ENCODE measurements at regions not wholly inside any gene's neighbourhood (a gene's known extent, or its start where the extent isn't known, plus 50 kb on each side); places are given as distances from the start of the nearest gene placed in this dataset.
"Not testable (repeated sequence)": the region's sequence is repeated elsewhere in the genome, so short reads cannot be mapped to it uniquely, and the experiment has no call there.

DNA sequence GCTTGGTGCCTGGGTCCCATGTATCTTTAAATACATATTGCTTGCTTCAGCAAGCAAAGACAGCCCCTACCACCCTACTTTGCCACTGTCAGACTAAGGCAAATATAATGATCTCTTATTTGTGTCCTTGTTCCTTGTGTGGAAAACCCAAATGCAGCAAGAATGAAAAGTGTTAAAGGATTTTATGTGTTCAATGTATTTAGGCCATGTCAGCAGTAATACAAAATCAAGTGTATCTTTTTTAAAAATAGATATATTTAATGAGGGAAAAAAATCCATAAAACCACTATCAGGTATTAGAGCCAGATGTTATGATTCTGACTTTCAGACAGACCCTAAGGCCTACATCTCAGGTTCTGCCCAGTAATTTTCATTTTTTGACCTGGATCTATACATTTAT, 374.5 kb downstream of the SEC14L1 start:
- DNase-seq: no peak
- in situ Hi-C loops (cut with HindIII; ENCODE audit: low pct_ligation_motif_present, low pct_unique_long_range_greater_than_20kb, low sequenced_read_pairs): no loop called here

DNA sequence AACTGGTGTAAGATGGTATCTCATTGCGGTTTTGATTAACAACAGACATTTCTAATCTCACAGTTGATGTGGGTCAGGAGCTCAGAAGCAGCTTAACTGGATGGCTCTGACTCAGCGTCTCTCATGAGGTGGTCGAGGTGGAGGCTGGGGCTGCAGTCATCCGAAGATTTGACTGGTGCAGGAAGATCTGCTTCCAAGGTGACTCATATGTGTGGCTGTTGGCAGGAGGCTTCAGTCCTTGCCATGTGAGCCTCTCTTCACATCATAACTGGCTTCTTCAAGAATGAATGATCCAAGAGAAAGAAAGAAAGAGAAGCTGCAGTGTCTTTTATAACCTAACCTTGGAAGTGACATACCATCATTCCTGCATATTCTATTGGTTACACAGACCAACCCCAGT, 376.1 kb downstream of the SEC14L1 start:
- peak; percentile 34 for DNase-seq
- in situ Hi-C loops (cut with HindIII; ENCODE audit: low pct_ligation_motif_present, low pct_unique_long_range_greater_than_20kb, low sequenced_read_pairs): no loop called here

DNA sequence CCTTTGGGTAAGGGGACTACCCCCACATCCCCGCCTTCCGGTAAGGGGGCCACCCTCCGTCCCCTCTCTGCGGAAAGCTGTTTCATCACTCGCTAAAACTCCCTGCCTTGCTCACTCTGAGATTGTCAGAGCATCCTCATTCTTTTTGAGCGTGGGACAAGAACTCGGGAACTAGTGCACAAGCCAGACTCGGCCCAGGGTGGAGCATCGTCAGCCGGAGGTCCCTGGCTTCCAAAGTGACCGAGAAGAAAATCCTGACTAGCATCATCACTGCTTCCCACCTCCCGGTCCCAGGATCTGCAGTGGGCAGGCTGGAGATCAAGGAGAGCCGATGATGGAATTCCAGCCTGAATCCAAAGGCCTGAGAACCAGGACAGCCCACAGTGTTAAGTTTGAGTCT, 380.3 kb downstream of the SEC14L1 start:
- in situ Hi-C loops (cut with HindIII; ENCODE audit: low pct_ligation_motif_present, low pct_unique_long_range_greater_than_20kb, low sequenced_read_pairs): no loop called here
- no peak for DNase-seq

DNA sequence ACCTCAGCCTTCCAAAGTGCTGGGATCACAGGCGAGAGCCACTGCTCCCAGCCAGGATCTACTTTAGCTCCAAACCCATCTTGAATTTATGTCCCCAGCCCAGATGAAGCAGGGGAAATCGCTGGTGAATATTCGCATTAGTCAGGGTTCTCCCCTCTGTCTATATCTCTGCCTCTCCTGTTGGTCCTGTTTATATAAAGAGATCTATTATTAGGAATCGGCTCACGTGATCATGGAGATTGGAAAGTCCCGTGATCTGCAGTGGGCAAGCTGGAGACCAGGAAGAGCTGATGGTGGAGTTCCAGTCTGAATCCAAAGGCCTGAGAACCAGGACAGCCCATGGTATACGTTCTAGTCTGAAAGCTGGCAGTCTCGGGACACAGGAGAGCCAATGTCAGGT, 382.8 kb downstream of the SEC14L1 start:
- no peak for DNase-seq
- in situ Hi-C loops (cut with HindIII; ENCODE audit: low pct_ligation_motif_present, low pct_unique_long_range_greater_than_20kb, low sequenced_read_pairs): no loop called here

DNA sequence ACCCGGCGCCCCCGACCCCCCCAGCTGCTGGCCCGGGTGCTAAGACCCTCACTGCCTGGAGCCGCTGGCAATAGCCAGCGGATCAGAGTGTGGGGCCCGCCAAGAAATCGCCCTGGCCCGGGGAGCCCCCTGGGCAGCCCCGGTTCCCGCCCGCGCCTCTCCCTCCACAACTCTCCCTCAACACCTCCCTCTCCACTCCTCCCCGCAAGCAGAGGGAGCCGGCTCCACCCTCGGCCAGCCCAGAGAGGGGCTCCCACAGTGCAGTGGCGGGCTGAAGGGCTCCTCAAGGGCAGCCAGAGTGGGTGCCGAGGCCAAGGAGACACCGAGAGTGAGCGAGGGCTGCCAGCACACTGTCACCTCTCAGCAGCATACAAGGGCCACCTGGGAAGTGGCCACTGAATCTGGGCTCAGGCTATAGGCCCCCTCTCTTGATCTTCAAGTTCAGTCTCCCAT, 385.5 kb downstream of the SEC14L1 start:
- no peak for DNase-seq
- in situ Hi-C loops (cut with HindIII; ENCODE audit: low pct_ligation_motif_present, low pct_unique_long_range_greater_than_20kb, low sequenced_read_pairs): loop anchor here (25.0 kb wide), 1 partner anchor 486 kb away; no protein-coding TSS in a partner anchor

DNA sequence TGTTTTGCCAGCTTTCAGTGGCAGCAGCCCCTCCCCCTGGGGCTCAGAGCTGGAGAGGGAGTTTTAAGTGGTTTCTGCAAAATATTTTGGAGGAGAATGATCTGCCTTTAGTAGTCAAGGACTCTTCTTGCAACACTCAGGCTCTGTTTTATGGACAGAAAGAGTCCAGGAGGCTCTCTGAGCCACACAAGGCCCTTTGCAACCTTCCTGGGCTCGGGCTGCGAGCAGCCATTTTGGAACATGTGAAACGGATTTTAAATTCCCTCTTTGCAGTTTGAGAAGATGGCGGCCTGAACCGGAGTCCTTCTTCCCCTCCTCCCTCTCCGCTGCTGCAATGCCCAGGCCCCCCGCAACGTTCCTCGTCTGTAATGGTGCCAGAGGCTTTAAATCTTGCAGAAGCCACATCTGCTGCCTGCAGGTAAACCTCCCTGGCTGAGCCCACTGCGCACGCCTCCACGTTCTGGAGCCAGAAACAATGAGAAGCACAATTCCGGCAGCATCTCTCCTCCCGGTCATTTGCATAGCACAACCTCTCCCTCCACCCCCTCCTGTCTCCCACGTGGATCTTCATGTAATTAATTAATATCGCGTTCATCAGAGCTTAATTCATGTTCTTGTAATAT, 386.1 kb downstream of the SEC14L1 start:
- DNase-seq: no peak
- in situ Hi-C loops (cut with HindIII; ENCODE audit: low pct_ligation_motif_present, low pct_unique_long_range_greater_than_20kb, low sequenced_read_pairs): loop anchor here (25.0 kb wide), 1 partner anchor 485 kb away; no protein-coding TSS in a partner anchor

DNA sequence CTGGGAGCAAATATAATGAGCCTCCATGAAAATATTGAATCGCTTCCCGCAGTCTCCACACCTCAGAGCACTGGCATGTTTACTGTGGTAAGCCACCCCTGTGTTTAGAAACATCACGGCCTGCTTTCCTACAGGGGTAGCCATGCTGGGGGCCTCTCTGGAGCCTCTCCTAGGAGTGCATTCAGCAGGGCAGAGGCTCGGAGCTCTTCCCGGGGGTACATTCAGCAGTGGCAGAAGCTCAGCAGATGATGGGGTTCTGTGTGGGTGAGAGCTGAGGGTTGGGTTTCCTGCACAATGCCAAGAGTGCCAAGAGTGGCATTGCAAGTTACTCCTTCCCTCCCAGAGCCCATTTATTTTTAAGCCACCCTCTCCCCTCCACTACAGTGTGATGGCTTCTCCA, 386.6 kb downstream of the SEC14L1 start:
- no peak for DNase-seq
- in situ Hi-C loops (cut with HindIII; ENCODE audit: low pct_ligation_motif_present, low pct_unique_long_range_greater_than_20kb, low sequenced_read_pairs): loop anchor here (25.0 kb wide), 1 partner anchor 485 kb away; no protein-coding TSS in a partner anchor

DNA sequence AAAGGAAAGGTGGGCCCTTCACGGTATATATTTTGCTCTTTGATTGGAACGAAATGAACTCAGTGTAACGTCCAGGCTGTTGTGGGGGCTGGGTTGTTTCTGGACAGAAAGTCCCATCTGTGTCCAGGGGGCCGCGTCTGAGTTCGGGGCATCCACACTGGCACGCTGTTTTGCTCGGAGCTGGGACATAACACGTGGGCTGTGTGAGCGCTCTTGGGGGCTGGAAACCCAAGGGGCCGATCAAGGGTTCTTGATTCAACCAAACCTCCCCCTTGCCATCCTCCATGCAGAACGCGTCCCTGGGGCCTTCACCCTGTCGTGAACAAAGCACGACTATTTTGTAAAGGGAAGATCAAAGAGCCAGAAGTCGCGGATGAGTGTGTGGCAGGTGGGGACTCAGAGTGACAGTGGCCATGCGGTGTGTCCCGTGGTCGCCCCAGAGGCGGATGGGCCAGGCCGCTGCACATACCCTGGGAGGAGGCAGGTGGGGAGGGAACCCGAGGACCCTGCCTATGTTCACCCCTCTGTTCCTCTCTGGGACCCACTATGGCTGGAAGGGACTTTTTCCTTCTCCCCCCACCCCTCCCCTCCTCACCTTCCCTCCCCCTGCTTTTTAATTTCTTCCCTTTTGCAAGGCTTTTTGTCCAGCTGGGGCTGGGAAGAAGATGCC, 387.2 kb downstream of the SEC14L1 start:
- no peak for DNase-seq
- in situ Hi-C loops (cut with HindIII; ENCODE audit: low pct_ligation_motif_present, low pct_unique_long_range_greater_than_20kb, low sequenced_read_pairs): loop anchor here (25.0 kb wide), 1 partner anchor 484 kb away; no protein-coding TSS in a partner anchor

DNA sequence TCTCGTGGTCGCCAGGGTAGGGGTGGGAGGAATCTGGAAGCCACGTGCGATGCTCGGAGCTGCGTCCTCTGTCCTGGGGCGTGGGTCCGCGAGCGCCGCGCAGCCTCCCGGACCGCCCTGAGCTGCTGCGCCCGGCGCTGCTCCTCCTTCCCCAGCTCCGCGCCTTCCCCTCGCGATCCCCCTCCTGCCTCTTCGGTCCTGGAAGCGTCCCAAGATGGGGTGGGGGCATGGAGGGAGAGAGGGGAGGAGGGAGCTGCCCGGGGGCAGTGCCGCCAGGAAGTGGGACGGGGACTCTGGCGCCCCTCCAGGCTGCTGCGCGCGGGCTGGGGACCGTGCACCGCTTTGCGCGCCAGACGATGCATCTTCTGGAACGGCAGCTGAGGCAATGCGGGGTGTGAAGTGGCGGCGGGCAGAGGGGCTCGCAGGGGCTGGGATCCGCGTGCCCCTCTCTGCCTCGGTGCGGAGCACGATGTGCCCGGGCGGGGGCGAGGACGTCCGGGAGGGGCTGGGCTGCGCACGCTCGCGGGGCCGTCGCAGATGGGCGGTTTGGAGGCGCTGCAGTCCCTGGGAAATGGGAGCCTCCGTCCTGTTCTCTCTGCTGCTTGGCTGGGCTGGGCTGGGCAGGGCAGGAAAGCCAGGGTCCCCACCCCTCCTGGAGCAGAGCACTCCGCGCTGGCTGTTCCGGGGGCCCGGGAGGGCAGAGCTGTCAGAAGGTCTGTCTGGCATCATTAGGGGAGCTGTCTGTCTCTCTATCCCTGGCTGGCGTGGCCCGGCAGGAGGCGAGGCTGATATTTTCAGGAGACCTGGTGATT, 388.0 kb downstream of the SEC14L1 start:
- in situ Hi-C loops (cut with HindIII; ENCODE audit: low pct_ligation_motif_present, low pct_unique_long_range_greater_than_20kb, low sequenced_read_pairs): loop anchor here (25.0 kb wide), 1 partner anchor 484 kb away; no protein-coding TSS in a partner anchor

DNA sequence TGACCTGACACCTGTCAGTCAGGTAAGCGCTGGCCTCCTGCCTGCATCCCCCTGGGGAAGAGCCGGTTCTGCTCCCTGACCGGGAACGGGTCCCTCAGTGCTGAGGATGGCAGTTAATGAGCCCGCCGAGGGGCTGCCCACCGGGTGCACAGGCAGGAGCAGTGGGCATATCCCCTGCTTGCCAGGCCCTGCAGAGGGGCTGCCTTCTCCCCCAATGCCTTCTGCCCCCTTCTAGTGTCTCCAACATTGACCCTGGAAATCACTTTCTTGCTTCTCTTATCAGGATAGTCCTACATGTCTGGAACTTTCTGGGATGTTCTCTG, 388.5 kb downstream of the SEC14L1 start:
- in situ Hi-C loops (cut with HindIII; ENCODE audit: low pct_ligation_motif_present, low pct_unique_long_range_greater_than_20kb, low sequenced_read_pairs): loop anchor here (25.0 kb wide), 1 partner anchor 483 kb away; no protein-coding TSS in a partner anchor
- DNase-seq: no peak

More for the DNA sequence above, 388.0 kb downstream of the SEC14L1 start:
- DNase-seq: no peak

DNA sequence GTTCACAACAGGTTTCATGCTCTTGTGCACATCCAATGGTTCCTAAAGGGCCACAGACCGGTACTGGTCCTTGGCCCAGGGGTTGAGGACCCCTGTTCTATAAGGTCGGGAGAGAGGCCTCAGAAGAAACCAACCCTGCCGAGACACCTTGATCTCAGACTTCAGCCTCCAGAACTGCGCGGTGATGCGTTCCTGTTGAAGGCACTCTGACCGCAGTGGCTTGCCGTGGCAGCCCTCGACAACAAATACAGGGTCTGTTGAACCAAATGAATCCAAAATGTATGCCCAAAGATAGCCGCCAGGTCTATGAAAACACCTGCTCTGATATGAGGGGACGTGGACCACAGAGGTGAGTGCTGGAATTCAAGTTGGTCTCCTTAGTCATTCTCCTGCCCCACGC, 389.8 kb downstream of the SEC14L1 start:
- no peak for DNase-seq
- in situ Hi-C loops (cut with HindIII; ENCODE audit: low pct_ligation_motif_present, low pct_unique_long_range_greater_than_20kb, low sequenced_read_pairs): loop anchor here (25.0 kb wide), 1 partner anchor 482 kb away; no protein-coding TSS in a partner anchor

DNA sequence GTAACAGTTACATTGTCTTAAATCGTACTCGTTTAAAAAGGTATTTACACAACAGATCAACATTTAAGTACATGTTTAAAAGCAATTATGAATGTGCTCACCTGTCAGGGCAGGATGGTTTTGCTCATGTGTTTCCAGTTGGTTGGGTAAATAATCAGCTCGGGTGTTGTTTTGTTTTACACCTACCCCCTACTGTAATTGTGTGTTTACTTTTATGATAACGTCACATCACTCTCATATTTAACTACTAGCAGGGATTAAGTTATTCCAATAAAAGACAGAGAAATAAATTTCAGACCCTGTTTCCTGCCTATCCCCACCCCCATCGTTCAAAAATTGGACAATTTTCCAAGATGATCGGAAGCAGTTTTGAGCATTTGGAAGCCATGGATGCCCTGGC, 390.2 kb downstream of the SEC14L1 start:
- in situ Hi-C loops (cut with HindIII; ENCODE audit: low pct_ligation_motif_present, low pct_unique_long_range_greater_than_20kb, low sequenced_read_pairs): loop anchor here (25.0 kb wide), 1 partner anchor 481 kb away; no protein-coding TSS in a partner anchor

DNA sequence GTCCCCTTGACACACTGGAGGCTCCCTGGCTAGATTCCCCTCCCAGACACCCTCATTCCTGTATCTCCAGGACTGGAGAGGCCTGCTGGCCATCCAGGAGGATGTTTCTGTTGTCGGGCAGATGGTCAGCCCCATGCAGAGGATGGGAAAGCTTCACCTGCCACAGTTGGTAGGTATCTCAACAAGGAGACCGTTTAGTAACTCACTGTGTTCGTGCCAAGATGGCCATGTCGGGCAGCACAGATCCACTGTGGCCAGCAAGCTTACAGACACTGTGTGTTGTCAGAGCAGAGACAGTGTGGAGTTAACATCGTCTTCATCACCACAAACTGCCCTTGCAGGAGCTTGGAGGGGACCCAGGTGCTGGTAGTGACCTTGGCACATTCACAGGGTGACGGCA, 390.9 kb downstream of the SEC14L1 start:
- no peak for DNase-seq
- in situ Hi-C loops (cut with HindIII; ENCODE audit: low pct_ligation_motif_present, low pct_unique_long_range_greater_than_20kb, low sequenced_read_pairs): loop anchor here (25.0 kb wide), 1 partner anchor 481 kb away; no protein-coding TSS in a partner anchor

More for the DNA sequence above, 390.2 kb downstream of the SEC14L1 start:
- DNase-seq: no peak

DNA sequence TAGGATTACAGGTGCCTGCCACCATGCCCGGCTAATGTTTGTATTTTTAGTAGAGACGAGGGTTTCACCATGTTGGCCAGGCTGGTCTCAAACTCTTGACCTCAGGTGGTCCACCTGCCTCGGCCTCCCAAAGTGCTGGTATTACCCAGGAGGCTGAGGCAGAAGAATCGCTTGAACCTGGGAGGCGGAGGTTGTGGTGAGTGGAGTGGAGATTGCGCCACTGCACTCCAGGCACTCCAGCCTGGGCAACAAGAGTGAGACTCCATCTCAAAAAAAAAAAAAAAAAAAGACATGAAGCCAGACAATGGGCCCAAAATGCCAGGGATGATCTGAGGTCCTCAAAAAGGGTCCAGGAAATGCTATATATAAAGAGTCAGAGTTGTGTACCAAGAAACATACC, 392.9 kb downstream of the SEC14L1 start:
- DNase-seq: not testable (repeated sequence)
- in situ Hi-C loops (cut with HindIII; ENCODE audit: low pct_ligation_motif_present, low pct_unique_long_range_greater_than_20kb, low sequenced_read_pairs): loop anchor here (25.0 kb wide), 1 partner anchor 479 kb away; no protein-coding TSS in a partner anchor

DNA sequence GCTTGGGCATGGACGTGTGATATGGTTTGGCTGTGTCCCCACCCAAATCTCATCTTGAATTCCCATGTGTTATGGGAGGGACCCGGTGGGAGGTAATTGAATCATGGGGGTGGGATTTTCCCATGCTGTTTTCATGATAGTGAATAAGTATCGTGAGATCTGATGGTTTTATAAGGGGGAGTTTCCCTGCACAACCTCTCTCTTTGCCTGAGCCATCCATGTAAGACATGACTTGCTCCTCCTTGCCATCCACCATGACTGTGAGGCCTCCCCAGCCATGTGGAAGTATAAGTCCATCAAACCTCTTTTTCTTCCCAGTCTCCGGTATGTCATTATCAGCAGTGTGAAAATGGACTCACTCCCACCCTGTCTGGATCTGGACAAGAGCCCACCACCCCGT, 393.4 kb downstream of the SEC14L1 start:
- in situ Hi-C loops (cut with HindIII; ENCODE audit: low pct_ligation_motif_present, low pct_unique_long_range_greater_than_20kb, low sequenced_read_pairs): loop anchor here (25.0 kb wide), 1 partner anchor 478 kb away; no protein-coding TSS in a partner anchor
- no peak for DNase-seq

DNA sequence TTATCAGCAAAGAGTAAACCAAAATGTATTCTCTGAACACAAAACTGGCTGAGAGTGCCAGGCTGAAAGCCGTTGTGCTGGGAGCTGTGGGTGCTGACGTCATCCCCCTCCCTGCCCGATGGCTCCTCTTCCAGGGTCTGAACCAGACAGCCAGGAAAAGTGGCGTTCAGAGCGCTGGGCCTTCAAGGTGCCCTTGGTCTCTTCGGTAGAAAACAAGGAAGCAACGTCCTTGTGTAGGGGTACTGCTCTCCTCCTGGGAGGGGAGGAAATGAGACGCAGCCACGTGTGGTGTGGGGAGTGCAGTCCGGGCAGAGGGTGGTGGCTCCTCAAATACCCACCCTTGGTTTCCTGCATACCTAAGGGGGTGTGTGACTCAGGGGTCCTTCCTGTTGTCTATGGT, 394.7 kb downstream of the SEC14L1 start:
- no peak for DNase-seq
- in situ Hi-C loops (cut with HindIII; ENCODE audit: low pct_ligation_motif_present, low pct_unique_long_range_greater_than_20kb, low sequenced_read_pairs): loop anchor here (25.0 kb wide), 1 partner anchor 477 kb away; no protein-coding TSS in a partner anchor

DNA sequence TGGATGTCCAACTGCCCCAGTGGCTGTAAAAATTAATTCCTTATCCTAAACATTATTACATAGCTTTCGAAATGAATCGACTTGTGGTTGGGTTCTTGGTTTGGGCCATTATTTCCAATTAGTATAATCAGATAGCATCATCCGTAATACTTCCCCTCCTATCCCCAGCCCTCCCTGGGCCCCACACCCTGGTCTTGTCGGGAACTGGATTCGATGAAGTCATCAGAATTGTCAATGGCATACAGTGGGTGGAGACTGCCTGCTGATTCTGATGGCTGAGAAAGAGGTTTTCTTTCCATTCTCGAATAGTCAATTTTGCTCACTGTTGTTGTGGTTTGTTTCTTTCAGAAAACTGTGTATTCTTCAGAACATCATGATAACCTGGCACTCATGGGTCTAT, 395.1 kb downstream of the SEC14L1 start:
- no peak for DNase-seq
- in situ Hi-C loops (cut with HindIII; ENCODE audit: low pct_ligation_motif_present, low pct_unique_long_range_greater_than_20kb, low sequenced_read_pairs): loop anchor here (25.0 kb wide), 1 partner anchor 476 kb away; no protein-coding TSS in a partner anchor

DNA sequence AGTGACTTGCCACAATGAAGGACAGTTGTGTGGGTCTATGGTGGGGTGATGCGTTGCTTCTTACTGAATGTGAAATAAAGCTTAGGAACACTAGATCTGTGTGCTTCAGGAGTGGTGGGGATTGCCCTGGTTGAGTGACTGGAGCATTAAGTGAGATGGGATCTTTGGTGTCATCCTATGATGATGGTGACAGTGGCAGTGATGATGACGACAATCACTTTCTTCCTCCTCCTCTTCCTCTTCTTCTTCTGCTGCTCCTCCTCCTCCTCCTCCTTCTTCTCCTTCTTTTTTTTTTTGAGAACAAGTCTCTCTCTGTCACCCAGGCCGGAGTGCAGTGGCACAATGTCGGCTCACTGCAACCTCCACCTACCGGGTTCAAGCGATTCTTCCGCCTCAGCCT, 396.8 kb downstream of the SEC14L1 start:
- DNase-seq: no peak
- in situ Hi-C loops (cut with HindIII; ENCODE audit: low pct_ligation_motif_present, low pct_unique_long_range_greater_than_20kb, low sequenced_read_pairs): loop anchor here (25.0 kb wide), 1 partner anchor 475 kb away; no protein-coding TSS in a partner anchor

DNA sequence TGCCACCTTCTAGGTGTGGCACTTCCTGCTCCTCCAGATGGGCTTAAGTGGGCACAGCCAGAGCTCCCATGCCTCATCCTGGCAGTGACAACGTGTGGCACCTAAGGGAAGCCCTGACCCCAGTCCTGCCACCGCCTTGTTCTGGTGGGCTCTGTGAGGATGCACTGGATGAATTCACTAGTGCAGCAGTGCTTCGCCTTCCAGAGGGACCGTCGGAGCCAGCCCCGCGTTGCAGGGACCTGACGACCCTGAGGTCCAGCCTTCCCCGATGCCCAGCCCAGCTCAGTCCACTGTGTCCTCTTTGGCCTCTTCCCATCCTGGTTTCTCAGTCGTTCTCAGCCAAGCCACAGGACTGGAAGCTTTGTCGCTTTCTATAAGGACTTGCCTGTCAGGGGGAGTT, 399.8 kb downstream of the SEC14L1 start:
- DNase-seq: no peak
- in situ Hi-C loops (cut with HindIII; ENCODE audit: low pct_ligation_motif_present, low pct_unique_long_range_greater_than_20kb, low sequenced_read_pairs): loop anchor here (25.0 kb wide), 1 partner anchor 472 kb away; no protein-coding TSS in a partner anchor

Measured in ACHN (cell line).